ENCODE measurements at regions not wholly inside any gene's neighbourhood (a gene's known extent, or its start where the extent isn't known, plus 50 kb on each side); places are given as distances from the start of the nearest gene placed in this dataset.

GRCh38 chr5:35430381-35431162 lies 187.1 kb upstream of the SPEF2 start:
- DNase-seq (ENCODE audit: low spot score), result no peak

- DNase-seq (ENCODE audit: low spot score), result no peak
Measured at GRCh38 chr5:35420200-35420599, 189.9 kb upstream of the PRLR start.

- no peak for DNase-seq (ENCODE audit: low spot score)
Measured at GRCh38 chr5:35417040-35417439, 186.8 kb upstream of the PRLR start.

GRCh38 chr5:35416217-35416988 lies 186.1 kb upstream of the PRLR start:
- no peak for DNase-seq (ENCODE audit: low spot score)

GRCh38 chr5:35415309-35415708 lies 185.0 kb upstream of the PRLR start:
- no peak for DNase-seq (ENCODE audit: low spot score)

- no peak for DNase-seq (ENCODE audit: low spot score)
Measured at GRCh38 chr5:35409361-35409760, 179.1 kb upstream of the PRLR start.

GRCh38 chr5:35408146-35408545 lies 177.9 kb upstream of the PRLR start:
- DNase-seq (ENCODE audit: low spot score), result no peak

- no peak for DNase-seq (ENCODE audit: low spot score)
Measured at GRCh38 chr5:35407697-35408096, 177.4 kb upstream of the PRLR start.

- no peak for DNase-seq (ENCODE audit: low spot score)
Measured at GRCh38 chr5:35405938-35406337, 175.7 kb upstream of the PRLR start.

- DNase-seq (ENCODE audit: low spot score), result no peak
Measured at GRCh38 chr5:35404701-35405100, 174.4 kb upstream of the PRLR start.

- no peak for DNase-seq (ENCODE audit: low spot score)
Measured at GRCh38 chr5:35393901-35394300, 163.6 kb upstream of the PRLR start.

- no peak for DNase-seq (ENCODE audit: low spot score)
Measured at GRCh38 chr5:35384658-35385057, 154.4 kb upstream of the PRLR start.

- DNase-seq (ENCODE audit: low spot score), result no peak
Measured at GRCh38 chr5:35383041-35383440, 152.8 kb upstream of the PRLR start.

GRCh38 chr5:35377653-35378052 lies 147.4 kb upstream of the PRLR start:
- no peak for DNase-seq (ENCODE audit: low spot score)

GRCh38 chr5:35374584-35374983 lies 144.3 kb upstream of the PRLR start:
- DNase-seq (ENCODE audit: low spot score), result no peak

- DNase-seq (ENCODE audit: low spot score), result no peak
Measured at GRCh38 chr5:35373249-35373648, 143.0 kb upstream of the PRLR start.

GRCh38 chr5:35372482-35372881 lies 142.2 kb upstream of the PRLR start:
- no peak for DNase-seq (ENCODE audit: low spot score)

- no peak for DNase-seq (ENCODE audit: low spot score)
Measured at GRCh38 chr5:35371951-35372426, 141.7 kb upstream of the PRLR start.

- no peak for DNase-seq (ENCODE audit: low spot score)
Measured at GRCh38 chr5:35370871-35371270, 140.6 kb upstream of the PRLR start.

- no peak for DNase-seq (ENCODE audit: low spot score)
Measured at GRCh38 chr5:35369965-35370790, 139.9 kb upstream of the PRLR start.

GRCh38 chr5:35367526-35367925 lies 137.2 kb upstream of the PRLR start:
- DNase-seq (ENCODE audit: low spot score), result no peak

- DNase-seq (ENCODE audit: low spot score), result no peak
Measured at GRCh38 chr5:35365758-35366157, 135.5 kb upstream of the PRLR start.

- no peak for DNase-seq (ENCODE audit: low spot score)
Measured at GRCh38 chr5:35364350-35364749, 134.1 kb upstream of the PRLR start.
